ENCODE measurements at regions not wholly inside any gene's neighbourhood (a gene's known extent, or its start where the extent isn't known, plus 50 kb on each side); places are given as distances from the start of the nearest gene placed in this dataset.
"Not testable (repeated sequence)": the region's sequence is repeated elsewhere in the genome, so short reads cannot be mapped to it uniquely, and the experiment has no call there.

DNA sequence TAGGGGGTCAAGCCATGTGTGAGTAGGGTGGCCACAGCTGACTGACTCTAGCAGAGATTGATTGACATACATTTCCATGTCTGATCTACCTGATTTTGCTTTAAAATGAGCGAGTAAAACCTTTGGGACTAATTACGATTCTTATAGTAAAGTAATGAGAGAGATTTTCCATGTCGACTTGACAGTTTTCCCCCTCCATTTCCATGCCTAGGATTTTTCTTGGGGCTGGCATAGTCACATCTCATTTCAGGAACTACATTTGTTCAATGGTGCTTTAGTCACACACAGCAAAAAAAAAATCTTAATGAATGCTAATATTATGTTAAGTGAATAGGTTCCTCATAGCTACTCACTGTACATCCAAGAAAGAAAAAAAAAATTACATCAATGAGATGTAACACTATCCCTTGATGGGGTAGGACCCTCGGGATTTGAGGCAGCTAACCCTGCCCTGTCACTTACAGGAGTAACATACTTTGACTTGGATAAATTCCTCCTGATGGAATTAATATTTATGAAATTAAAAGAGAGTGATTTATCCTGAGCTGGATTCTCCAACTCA lies 690.9 kb downstream of the TDRD15 start:
- DNase-seq, result peak; percentile 68

DNA sequence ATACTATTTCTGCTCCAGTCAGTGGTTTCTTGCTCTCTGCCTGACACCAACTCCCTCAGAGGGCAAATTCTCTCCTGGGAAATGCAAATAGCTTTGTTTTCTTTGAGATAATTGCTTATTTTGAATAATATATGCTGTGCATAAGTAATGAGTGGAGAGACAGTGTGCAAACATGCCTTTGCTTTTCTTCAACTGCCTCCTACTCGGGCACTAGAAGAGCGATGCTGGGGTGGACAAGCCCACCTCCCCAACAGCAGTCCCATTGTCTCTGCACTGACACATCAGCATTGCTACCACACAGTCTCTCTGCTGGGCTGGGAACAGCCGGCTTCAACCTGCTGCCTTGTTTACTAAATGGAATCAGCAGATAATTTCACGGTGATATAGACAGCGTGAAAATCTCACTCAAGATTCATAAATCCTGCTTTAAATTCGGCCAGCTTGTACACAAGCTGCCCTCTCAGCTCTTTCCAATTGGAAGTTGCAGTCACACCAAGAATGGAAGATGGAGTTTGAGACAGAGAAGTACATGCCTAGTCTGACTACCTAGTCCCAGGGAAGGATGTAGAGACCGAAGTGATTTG lies 694.5 kb downstream of the TDRD15 start:
- DNase-seq, result no peak

DNA sequence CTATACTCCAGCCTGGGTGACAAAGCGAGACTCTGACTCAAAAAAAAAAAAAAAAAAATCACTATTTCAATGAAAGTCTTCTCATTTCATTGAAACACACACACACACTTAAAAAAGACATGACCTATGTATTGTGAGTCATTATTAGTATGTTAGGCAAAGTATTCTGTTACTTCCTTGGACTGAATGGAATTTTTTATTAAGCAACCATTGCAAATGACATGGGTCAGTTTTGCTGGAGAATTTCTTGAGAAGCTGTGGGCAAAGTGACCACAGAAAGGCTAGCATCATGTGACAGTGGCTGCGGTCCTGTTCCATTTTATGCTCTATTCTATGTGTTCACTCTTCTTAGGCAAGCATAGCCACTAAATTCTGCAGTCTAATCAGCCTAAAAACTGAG lies 695.7 kb downstream of the TDRD15 start:
- no peak for DNase-seq

DNA sequence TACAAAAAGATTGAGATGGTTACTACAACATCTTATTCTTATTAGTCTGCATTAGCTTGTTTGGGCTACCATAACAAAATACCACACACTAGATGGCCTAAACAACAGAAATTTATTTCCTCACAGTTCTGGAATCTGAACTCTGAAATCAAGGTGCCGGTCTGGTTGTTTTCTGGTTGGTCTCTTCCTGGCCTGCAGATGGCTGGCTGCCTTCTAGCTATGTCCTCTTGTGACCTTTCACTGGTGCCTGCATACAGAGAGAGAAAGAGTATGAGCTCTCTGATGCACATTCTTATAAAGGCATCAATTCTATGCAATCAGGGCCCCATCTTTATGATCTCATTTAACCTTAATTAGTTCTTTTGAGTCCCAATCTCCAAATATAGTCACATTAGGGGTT lies 696.5 kb downstream of the TDRD15 start:
- no peak for DNase-seq

DNA sequence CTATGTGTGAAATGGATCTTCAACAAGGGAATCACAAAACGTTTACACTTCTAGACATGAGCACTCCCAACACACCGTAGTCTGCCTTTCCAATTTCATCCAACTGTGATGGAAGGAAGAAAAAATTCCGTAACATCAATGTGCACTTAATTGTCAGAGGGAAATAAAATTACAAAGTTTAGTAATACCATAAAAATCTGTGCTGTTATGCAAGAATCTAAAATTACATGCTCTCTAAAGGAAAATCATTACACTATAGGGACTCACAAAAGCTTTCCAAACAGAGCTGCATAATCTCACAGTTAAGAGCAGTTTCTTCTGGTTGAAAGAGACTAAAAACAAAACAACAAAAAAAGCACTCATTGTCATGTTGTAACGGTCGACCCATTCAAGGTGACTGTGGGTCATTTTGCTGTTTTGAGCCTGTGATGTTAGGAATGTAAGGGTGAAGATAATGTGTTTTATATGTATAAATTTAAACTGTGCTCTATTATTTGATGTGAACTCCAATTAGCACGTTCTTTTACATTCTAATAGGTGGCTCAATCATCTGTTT lies 698.0 kb downstream of the TDRD15 start:
- no peak for DNase-seq

DNA sequence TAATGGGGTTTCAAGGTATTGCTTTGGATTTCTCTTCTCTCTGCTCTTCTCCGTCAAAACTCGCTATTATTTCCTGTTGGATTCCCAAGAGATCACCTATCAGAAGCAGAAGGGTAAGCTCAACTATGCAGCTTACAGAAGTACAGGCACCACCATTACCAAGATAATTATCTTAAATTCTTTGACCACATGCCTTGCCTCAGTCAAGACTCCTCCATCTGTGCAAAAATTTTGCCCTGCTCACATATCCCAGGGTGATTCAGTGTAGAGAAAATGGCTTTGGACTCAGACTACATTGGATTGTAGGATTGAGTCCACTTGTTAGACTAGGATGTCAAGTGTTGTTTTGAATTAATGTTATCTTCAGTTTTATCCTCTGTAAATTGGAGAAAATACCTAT lies 698.7 kb downstream of the TDRD15 start:
- peak; percentile 69 for DNase-seq

DNA sequence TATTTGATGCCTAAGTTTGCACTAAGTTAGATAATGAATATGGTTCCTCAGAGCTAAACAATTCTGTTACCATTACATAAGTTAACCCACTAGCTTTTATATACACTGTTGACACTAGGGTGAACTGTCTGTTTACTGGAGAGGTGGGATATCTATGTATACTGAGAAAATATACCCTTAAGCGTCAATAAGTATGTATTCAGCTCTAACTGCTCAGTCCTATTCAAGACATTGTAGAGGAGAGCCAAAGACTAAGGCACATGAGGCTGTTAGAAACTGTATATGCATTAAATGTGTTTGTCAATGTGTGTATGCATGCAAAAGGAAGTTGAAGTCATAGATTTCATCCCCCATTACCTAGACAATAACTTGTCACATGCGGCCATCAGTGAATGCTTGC lies 710.0 kb downstream of the TDRD15 start:
- no peak for DNase-seq

DNA sequence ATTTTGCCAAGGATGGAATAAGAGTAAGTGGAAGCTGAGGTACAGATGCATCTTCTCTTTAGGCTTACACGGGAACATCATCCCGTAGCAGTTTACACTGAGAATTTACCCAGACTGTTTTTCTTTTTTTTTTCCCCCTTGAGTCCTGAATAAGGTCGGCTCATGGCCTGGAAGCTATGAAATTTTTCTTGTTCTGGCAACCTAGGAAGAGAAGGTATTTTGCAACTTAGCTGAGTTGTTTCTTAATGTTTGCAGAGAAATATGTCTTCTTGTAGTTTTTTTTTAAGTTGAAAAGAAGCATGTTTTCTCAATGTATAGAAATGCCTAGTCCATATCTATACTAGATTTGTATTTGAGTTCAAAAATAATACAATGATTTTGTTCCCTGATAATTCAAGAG lies 712.5 kb downstream of the TDRD15 start:
- DNase-seq, result no peak

DNA sequence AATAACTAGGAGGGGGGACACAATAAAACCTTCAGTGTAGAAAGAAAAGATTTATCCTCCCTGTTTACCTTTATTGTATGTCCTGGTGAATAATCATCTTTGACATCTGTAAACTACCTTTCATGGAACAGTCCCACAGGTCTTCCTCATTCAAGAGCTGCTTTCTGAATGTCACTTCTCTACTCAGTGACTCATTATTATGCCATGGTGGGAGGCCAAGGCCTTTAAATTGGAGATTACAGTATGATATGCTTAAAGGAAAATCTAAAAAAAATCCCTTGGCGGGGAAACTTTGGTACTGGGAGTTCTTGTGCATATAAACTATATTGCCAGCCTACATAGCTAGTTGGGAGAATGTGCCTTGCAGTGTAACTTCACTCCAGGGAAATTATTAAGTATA lies 713.0 kb downstream of the TDRD15 start:
- DNase-seq, result no peak

DNA sequence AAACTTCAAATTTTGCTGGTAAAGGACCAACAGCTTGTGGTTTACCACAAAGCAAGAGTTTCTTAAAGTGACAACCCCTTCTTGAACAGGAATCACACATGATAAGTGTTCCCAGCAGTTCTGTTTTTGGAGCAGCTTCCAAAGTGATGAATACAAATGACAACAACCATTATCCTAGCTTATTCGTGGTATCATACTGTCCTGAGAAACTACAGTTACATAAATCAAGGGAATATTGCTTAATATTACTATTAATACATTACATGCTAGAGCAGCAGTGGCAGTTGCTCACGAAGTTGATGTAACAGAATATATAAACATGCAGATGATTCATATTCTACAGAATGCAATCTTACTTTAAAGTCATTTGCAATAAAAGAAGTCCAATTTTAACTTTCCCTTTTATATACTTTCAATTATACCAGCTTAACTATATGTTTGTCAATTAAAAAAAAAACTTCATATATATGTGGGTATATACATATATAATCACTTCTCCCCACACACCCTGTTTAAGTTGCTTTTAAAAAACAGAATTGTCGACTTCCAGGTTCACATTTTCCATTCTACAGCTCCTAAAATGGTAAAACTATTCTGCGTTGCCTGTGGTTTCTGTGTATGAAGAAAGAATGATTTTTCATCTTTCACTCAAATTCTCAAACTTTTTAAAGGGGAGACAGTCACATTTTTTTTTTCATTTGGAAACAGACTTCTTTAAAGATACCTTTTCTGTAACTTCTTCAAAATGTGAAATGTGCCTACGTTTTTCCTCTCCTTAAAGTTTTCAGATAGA lies 713.6 kb downstream of the TDRD15 start:
- no peak for DNase-seq

DNA sequence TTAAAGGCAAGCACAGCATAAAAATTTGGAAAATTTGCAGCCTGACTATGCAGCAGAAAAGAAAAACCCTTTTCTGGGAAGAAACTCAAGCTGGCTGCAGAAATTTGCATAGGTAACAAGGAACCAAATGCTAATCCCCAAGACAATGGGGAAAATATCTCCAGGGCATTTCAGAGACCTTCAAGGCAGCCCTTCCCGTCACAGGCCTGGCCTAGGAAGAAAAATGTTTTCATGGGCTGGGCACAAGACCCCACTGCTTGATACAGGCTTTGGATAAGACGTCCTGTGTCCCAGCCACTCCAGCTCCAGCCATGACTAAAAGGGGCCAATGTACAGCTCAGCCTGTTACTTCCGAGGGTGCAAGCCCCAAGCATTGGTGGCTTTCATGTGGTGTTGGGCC lies 717.6 kb downstream of the TDRD15 start:
- DNase-seq, result no peak

DNA sequence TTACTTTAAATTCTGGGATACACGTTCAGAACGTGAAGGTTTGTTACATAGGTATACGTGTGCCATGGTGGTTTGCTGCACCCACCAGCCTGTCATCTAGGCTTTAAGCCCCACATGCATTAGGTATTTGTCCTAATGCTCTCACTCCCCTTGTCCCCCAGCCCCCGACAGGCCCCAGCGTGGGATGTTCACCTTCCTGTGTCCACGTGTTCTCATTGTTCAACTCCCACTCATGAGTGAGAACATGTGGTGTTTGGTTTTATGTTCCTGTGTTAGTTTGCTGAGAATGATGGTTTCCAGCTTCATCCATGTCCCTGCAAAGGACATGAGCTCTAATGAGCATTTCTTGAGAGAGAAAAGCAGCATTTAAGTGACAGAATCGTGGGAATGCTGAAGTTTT lies 726.6 kb downstream of the TDRD15 start:
- DNase-seq, result not testable (repeated sequence)

DNA sequence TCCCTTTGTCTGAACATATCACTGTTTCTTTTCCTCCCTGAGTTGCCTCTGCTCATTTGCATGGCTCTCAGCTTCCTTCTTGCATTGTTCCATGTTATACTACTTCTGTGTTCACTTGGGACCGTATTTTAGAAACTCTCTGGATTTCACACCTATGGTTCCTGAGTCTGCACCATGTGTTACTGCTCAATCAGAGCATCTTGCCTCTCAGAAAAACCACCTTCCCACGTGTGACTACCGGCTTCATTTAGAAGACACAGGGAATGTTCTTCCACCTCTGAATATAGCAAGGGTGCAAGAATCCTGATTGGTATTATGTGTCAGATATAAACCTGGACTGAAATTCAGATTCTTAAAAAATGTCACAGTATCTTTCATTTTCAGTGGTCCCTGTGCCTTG lies 731.2 kb downstream of the TDRD15 start:
- no peak for DNase-seq

DNA sequence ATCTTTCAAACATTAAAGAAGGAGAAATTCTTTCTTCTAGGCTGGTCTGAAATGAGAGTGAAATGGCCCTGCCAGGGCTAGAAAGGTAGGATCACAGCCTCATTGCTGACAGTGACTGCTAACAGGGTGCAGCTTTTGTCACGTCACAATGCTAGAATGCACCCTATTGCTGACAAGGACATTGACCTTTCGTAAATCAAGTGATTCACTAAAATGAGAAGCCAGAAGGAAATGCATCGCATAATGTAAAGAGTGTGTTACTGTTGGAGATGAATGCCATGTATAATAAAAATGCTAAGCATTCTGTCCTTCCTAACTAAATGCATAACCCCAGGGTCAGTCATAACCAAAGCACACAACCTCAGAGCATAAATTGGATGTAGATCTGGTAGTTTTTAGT lies 732.9 kb downstream of the TDRD15 start:
- no peak for DNase-seq

DNA sequence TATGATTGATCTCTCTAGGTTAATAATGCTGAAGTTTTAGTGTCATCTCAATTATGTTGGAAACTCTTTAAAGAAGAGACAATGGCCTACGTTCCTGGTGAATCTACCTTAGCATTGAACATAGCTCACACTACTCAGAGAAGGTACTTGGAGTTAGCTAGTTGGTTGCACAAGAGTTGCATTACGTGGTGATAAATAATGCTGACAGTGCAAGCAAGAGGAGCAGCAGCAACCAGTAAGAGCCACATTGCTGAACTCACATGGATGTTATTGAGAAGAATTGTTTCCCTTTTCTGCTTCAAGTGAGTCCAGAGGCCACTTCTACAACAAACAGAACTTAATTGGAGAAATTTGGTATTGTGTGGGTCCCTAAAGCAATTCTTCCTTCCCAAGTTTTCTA lies 737.1 kb downstream of the TDRD15 start:
- no peak for DNase-seq

DNA sequence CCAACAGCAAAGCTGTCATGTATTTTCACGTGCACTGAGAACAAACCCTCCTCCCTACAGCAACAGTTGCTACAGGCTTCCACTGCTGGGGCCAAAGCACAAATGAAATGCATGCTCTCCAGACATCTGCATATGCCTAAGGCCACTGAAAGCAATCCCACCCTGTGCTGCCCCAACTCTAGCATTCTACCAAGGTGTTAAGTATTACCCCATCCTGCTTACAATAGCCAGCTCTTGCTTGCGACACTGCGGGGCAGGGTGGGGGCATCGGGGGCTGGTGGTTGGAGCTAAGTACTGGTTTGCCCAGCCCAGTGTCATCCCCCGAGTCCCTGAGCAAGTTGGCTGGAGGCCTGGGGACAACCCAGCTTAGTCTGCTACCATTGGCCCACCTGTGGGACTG lies 742.5 kb downstream of the TDRD15 start:
- no peak for DNase-seq

DNA sequence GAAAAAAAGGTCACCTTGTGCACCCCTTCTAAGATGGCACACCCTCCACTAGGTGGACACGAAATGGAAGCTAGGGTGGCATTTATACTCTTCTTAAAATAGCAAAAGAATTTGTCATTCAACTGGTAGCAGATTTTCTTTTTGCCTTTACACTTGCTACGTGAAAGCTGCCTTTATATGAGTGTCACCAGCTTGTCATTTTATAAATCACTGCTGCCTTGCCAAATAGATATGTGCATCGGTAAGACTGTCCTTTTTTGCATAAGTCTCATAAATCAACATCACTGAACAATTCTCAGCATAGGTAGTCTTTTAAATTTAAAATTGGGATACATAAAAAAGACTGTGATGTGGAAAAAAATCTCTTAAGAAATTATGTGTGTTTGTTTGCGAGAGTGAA lies 764.1 kb downstream of the TDRD15 start:
- DNase-seq, result no peak

DNA sequence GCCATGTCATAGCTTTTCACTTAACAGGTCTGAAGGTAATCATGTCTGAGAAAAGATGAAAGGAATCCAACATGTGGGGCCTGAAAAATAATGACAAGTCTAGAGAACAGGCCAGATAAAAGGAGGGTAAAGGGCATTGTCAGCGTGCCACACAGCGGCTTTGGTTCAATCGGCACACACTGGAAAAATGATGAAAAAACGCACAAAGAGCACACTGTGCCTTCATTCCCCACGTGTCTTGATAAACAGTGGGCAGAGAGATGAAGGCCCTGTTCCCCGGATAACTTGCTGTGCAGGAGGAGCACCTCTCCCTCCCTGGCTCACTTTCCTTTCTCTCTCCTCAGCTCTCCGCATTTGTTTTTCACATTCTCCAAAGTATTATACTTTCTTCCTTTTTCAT lies 766.3 kb downstream of the TDRD15 start:
- no peak for DNase-seq

DNA sequence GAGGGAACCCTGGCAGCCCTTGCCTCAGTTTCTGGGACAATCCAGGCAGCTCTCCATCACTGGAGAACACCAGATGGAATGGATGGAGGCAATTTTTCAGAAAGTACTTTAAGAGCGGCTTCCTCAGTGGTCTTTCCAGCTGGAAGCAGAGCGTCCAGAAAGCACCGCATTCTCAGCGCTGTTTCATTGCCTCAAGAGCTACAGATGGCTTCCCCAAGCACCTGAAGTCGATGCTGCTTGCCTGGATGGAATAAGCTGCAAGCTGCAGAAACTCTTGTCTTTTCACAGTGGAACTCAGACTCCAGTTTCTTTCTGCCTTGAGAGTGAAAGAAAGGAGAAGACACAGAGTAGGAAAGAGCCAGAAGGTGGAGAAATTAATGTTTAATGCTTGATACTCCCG lies 766.9 kb downstream of the TDRD15 start:
- no peak for DNase-seq

DNA sequence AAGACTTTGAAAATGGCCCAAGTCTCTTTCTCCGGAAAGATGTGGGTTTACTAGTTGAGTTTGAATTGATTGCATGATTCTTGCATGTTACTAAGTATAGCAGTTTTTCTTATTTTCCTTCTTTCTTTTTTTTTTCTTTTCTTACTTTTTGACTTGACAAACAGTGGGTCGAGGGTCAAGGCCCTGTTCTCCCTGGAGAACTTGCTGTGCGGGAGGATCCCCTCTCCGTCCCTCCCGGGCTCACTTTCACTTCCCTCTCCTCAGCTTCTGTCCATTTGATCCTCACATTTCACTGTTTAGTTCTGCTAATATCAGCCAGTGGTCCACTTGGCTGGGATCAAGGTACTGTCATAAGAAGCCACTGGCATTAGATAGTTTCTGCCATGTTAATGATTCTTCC lies 767.4 kb downstream of the TDRD15 start:
- DNase-seq, result no peak

DNA sequence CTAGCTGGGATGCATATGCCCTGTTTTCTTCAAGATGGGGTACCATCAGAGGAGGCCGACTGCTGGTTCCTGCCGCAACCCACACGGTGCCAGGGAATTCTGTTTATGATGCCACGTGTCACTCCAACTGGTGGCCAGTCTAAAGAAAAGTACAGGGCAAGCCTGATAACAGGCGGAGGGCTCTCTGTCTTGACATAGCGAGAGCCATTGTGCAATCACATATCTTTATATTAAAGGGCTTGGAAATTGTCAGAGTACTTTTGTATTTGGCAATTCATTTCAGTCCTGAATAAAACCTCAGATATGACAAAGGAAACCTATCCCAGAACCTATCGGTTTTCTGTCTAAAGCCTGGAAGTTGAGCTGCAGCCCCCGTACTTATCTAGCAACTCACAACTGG lies 768.4 kb downstream of the TDRD15 start:
- DNase-seq, result no peak

DNA sequence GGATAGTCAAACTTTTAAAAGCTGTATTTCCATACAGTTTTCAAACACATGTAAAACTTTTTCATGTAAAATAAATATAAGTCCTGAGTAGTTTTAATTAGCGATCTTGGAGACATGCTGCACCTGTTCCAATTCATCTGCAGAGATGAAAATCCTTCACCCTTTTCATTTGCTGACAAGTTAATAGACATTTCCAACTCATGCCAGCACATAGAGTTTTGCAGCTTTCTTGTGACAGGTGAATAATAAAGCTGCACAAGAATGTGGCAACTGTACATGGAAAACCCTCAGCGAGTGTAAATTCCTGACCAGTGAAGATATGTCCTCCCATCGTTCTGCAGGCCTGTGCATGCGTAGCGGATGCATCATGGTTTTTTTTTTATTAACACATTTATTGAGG lies 771.4 kb downstream of the TDRD15 start:
- no peak for DNase-seq

DNA sequence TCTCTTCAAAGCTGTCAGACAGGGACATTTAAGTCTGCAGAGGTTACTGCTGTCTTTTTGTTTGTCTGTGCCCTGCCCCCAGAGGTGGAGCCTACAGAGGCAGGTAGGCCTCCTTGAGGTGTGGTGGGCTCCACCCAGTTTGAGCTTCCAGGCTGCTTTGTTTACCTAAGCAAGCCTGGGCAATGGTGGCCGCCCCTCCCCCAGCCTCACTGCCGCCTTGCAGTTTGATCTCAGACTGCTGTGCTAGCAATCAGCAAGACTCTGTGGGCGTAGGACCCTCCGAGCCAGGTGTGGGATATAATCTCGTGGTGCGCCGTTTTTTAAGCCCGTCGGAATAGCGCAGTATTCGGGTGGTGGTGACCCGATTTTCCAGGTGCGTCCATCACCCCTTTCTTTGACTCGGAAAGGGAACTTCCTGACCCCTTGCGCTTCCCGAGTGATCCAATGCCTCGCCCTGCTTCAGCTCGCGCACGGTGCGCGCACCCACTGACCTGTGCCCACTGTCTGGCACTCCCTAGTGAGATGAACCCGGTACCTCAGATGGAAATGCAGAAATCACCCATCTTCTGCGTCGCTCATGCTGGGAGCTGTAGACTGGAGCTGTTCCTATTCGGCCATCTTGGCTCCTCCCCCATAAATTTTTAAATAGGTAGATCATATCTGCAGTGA lies 785.1 kb downstream of the TDRD15 start:
- DNase-seq, result not testable (repeated sequence)

Measured in NCI-H2171 treated with DMSO at 0.1 percent for 48 hours (cell line).